LNCaP clone FGC (cell line): ENCODE measurements at regions not wholly inside any gene's neighbourhood (a gene's known extent, or its start where the extent isn't known, plus 50 kb on each side); places are given as distances from the start of the nearest gene placed in this dataset.
A peak's percentile ranks its signal among the peaks of the same experiment; 100 is the strongest.

Experiments used
- DNase-seq: peaks from one replicate; pipeline ENCODE4 v3.0.0-alpha.2; 2011; ENCODE audit warnings: low read depth
- H3K4me3 ChIP-seq: 2 replicates; pipeline ENCODE4 v1.5.1; 2011; ENCODE audit warnings: mild to moderate bottlenecking, low read depth, low read length, control low read depth
- TF ChIP-seq, protein P1 (sequence below): IDR thresholded peaks from 2 replicates; pipeline ENCODE4 v1.5.1; 2012; ENCODE audit warnings: mild to moderate bottlenecking; ENCODE audit not compliant: control insufficient read depth, insufficient read depth; ENCODE audit errors: extremely low read depth

DNA sequence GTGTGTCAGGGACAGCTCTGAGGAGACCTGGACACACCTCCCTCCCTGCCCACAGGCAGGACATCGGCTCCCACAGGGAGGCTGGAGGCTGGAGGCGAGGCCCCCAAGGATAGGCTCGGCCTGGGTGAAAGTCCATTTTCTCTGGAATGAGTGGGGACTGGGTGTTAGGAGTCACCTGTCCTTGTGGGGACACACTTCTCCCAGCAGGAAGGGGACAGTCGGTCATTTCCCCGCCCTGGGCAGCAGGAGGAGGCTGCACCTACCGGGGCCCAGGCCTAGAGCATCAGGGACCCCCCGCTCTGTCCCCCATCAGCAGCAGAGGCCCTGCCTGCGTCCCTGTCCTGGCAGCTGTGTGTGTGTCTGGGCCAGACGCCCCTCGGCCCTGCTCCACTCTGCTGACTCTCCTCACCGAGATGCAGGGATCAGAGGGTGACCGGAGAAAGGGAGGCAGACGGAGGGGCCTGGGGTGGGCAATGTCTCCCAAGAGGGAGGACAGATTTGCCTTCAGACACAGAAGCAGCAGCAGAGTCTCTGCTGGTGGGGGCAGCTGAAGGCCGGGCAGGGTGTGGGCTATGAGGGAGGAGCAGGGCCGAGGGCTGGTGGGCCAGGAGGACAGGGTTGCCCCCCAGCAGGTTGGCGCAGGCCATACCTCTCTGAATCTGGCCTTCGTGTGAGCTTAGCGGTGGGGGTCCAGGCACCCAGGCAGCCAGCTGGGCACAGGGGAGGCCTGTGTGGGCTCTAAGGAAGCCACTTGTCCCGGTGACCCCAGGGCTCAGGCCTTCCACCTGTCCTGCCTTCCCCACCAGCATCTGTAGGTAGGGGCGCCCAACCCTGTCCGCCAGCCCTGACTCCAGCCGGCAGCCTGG is 125.7 kb upstream of the NKX1-1 start:
- no peak for DNase-seq
- TF ChIP-seq, protein P1, sequence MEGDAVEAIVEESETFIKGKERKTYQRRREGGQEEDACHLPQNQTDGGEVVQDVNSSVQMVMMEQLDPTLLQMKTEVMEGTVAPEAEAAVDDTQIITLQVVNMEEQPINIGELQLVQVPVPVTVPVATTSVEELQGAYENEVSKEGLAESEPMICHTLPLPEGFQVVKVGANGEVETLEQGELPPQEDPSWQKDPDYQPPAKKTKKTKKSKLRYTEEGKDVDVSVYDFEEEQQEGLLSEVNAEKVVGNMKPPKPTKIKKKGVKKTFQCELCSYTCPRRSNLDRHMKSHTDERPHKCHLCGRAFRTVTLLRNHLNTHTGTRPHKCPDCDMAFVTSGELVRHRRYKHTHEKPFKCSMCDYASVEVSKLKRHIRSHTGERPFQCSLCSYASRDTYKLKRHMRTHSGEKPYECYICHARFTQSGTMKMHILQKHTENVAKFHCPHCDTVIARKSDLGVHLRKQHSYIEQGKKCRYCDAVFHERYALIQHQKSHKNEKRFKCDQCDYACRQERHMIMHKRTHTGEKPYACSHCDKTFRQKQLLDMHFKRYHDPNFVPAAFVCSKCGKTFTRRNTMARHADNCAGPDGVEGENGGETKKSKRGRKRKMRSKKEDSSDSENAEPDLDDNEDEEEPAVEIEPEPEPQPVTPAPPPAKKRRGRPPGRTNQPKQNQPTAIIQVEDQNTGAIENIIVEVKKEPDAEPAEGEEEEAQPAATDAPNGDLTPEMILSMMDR = no peak
- H3K4me3 ChIP-seq = no peak overlapping the region

DNA sequence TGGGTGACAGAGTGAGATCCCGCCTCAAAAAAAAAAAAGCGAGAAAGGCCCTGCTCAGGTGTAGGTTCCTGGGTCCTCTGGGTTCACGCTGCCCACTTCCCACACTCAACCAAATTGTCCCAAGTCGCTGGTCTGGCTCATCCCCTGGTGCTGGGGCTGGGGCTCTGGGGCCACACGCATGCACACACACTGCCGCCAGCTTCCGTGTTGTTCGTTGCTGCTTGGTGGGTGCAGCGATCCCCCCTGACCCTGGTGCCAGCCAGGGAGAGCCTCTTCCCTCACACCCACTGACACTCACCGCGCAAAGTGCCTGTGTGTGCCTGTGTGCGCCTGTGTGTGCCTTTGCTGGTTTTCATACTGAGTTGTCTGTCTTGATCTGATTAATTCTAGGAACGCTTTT is 124.1 kb upstream of the NKX1-1 start:
- no peak overlapping the region for H3K4me3 ChIP-seq
- DNase-seq = no peak
- TF ChIP-seq, protein P1 = no peak

DNA sequence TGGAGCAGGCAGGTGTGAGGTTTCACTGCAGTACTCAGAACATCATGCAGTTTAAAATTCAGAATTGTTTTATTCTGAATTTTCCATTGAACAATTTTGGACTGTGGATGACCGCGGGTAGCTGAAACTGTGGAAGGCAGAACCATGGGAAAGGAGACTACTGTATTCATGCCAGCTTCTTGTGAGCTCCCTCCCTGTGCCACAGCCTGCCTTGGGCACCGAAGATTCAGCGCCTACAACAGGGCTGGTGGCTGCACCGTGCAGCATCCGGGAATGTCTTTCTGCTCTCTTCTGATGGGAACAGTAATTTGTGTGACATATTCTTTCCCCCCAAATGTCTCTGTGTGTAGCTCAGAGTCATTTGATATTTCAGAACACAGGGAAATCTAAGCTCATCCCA is 118.5 kb upstream of the NKX1-1 start:
- TF ChIP-seq, protein P1 = no peak
- DNase-seq = no peak

DNA sequence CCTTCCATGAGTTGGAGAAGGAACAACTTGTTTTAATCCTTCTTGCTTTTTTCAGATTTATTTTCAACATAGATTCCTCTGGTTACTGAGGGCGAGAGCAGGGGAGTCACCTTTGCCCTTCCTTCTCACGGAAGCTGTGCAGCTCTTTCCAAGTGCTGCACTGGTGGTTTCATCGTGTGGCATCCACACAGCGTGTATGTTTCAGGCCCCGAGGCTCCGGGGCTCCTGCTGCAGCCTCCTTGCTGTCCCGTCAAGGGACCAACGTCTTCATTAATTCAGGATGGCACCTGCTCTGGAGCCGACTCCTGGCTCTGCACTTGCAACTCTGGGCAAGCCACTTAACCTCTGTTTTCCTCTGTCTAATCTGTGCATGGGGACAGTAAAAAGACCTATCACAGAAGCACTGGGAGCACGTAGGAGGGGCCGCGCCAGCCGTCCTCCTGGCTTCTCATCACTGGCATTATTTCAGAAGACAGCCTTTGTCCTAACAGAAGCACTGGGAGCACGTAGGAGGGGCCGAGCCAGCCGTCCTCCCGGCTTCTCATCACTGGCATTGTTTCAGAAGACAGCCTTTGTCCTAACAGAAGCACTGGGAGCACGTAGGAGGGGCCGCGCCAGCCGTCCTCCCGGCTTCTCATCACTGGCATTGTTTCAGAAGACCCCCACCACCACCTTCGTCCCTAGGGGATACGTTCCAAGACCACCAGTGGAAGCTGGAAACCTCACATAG is 117.8 kb upstream of the NKX1-1 start:
- DNase-seq = peak; percentile 26
- TF ChIP-seq, protein P1 = no peak
- no peak overlapping the region for H3K4me3 ChIP-seq

More for the DNA sequence above, 118.5 kb upstream of the NKX1-1 start:
- no peak overlapping the region for H3K4me3 ChIP-seq

DNA sequence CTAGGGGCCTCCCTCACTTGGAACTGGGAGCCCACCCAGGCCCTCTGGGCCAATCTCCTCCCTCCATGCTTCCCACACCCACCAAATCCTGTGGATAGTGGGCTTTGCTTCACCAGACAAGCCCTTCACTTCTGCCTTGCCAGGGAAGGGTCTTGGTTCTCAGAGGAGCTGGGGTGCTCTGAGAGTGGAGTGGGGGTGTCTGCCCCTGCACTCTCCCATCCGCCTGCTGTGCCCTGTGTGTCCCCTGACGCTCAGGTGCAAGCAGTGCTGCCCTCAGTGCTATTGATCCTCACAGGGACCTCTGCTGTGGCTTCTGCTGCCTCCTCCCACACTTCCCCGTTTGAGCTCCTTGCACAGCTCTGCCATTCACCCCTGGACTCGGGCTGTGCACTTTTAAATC is 117.3 kb upstream of the NKX1-1 start:
- no peak overlapping the region for H3K4me3 ChIP-seq
- no peak for DNase-seq
- TF ChIP-seq, protein P1 = no peak

DNA sequence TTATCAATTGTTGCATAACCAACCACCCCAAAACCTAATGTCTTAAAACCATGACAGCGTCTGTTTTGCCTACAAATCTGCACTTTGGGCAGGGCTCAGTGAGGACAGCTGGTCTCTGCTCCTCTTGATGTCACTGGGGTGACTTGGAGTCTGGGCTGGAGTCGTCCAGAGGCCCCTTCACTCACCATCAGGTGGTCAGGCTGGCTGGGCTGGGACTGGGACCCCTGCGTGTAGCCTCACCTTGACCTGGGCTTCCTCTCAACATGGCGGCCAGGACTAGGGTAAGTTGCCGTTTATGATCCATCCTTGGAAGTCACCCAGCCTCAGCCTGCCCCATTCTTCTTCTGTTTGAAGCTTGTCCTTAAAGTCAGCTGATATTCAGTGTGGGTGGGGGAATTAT is 116.8 kb upstream of the NKX1-1 start:
- no peak for DNase-seq
- TF ChIP-seq, protein P1 = no peak
- H3K4me3 ChIP-seq = no peak overlapping the region

DNA sequence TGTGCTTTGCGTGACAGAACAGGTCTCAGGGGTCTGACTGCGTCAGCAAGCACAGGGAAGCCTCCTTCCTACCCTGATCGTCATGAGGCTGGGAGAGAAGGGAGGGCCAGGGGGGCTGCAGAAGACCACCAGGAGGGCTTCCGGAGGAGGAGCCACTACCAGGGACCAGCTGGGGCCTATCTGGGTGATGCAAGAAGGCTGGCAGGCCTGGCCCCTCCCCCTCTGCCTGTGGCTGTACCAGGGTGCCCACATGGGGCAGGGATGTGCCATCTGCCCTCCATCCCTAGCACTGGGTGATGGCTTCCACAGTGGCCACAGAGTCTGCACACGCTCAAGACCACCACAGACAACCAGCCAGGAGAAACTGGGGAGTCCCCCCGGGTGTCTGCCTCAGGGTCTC is 116.4 kb upstream of the NKX1-1 start:
- TF ChIP-seq, protein P1 = no peak
- no peak overlapping the region for H3K4me3 ChIP-seq
- no peak for DNase-seq
